NCI-H2029 (cell line): ENCODE measurements at regions not wholly inside any gene's neighbourhood (a gene's known extent, or its start where the extent isn't known, plus 50 kb on each side); places are given as distances from the start of the nearest gene placed in this dataset.

ENCODE experiments used
- DNase-seq: peaks from one replicate; lab custom pipeline; 2025; lab: John Stamatoyannopoulos, UW

GRCh38 chr20:61050336-61050890 is 201.6 kb upstream of the CDH4 start:
- DNase-seq, result no peak

- DNase-seq, result no peak
Measured at GRCh38 chr20:61052195-61052750, 199.8 kb upstream of the CDH4 start.

DNA sequence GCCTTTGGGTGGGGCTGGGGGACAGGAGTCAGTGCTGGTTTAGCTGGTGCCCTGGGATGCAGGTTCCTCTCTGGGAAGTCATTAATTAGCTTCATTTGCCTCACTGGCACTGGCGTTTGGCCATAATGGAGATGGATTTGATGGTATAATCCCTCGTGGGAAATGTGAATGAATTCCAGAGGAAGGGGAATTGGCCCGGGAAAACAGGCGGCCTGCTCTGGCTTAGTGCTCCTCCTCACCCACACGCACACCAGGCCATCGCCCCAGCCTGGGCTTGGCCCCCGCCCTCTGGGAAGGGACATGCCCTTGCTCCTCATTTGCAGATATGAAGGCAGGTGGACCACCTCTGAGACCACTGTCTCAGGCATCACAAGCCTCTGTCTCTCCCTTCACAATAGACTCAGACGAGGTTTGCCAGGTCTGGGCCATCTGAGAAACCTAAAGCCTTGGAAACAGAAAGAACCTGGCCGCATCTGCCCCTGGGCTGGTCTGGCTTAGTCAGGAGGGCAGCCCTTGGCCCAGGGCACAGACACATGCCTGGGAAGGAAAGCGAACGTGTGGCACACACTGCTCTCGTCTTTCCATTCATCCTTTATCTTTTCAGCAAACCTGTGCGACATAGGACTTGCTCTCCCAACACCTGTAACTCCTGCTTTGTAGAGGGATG is 199.2 kb upstream of the CDH4 start:
- no peak for DNase-seq

- no peak for DNase-seq
Measured at GRCh38 chr20:61053487-61053886, 198.6 kb upstream of the CDH4 start.

DNA sequence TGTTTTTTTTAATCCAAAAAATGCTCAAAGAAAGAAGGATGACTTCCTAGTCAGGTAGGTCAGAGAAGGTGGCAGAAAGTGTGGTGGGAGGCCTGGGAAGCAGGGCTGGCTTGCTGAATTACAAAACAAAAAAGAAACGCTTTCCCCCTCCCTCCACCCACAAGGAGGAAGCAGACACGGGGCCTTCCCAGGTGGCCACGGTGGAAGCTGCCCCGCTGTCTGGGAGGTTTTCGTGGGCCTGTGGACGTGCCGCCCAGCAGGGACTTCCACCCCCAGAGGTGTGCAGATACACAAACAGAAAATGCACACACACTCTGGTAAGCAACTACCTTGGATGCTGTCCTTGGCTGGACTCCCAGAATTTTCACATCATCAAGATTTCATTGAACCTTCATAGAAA is 198.2 kb upstream of the CDH4 start:
- no peak for DNase-seq

DNA sequence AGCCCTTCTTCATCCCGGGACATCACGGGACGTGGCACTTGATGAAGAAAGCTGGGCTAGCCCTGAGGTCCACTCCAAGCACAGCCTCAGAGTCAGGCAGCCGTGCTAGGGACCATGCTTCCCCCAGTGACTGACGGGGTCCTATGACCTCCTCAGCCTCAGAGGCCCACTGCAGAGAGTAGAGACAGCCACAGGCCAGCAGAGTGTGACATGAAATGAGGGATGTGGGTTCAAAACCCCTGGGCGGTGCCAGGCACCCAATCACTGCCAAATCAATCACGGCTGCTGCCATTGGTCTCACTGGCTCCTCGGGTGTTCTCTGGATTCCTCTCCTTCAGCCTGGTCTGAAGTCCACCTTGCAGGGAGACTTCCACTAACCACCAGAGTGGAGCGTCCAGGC is 197.7 kb upstream of the CDH4 start:
- DNase-seq, result no peak

- peak; percentile 18 for DNase-seq
Measured at GRCh38 chr20:61055180-61056010, 196.7 kb upstream of the CDH4 start.

- DNase-seq, result no peak
Measured at GRCh38 chr20:61056116-61056515, 195.9 kb upstream of the CDH4 start.

GRCh38 chr20:61056627-61057442 is 195.2 kb upstream of the CDH4 start:
- no peak for DNase-seq

- DNase-seq, result no peak
Measured at GRCh38 chr20:61057443-61058121, 194.5 kb upstream of the CDH4 start.

GRCh38 chr20:61061981-61062380 is 190.1 kb upstream of the CDH4 start:
- no peak for DNase-seq

DNA sequence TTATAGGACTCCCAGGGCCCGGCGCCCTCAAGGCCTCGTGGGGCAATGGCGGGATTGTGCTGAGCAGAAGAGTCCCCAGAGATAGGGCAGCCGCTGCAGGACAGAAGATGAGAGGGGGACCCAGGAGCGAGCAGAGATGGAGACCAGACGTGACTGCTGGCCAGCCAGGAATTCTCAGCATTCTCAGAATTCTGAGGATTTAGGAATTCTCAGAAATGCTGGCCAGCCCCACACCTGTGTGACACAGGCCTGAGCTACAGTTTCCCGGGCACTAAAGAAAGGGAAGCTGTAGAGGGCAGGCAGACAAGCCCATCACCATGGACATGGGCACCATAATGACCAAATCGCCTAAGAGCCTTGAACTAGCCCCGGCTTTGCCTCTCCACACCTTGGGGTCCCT is 186.2 kb upstream of the CDH4 start:
- no peak for DNase-seq

DNA sequence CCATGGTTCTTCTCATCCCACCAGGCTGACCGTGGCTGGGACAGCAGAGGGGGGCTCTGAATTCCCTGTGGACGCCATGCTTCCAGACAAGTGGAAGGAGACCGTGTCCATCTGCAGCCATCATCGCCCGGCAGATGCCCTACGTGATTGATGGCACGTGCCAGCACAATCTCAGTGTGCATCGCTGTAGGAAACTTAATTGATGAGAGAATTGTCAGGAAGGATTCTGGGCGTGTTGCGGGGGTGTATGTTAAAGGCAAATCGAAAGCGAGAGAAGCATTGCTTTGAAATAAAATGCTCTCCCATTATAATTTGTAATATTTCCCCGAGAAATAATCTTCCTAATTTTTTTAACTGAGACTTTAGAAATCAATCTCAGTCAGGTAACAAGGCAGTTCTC is 185.5 kb upstream of the CDH4 start:
- no peak for DNase-seq

DNA sequence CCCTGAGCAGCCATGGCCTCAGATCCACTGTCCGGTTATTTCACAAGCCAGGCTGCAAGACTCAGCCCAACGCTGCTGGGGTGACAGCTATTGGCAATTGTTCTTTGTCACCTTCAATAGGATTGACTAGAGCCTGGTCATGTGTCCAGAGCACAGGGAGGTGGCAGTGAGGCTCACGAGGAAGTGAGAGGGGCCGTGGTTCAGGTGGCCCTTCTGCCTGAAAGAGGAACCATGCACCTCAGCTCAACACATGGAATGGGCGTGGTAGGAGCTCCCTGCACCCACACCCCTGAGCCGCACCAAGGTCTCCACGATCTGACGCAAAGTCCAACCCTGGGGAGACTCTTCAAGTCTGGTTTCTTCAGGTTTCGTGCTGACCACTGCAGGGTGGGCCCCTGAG is 184.8 kb upstream of the CDH4 start:
- DNase-seq, result no peak

DNA sequence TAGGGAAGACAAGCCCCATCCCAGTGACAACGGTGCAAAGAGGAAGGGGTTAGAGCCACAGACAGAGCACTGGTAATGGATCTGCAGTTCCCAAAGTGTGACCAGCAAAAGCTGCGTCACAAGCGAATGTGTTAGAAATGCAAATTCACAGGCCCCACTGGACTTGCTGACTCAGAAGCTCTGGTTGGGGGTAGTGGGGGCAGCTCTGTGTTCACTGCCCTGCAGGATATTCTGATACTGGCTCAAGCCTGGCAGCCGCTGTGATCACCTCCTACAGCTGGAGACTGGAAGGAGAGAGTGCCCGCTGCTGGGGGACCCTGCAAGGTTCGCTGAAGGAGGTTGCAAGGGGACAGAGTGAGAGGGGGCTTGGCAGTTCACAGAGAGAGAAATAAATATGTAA is 179.7 kb upstream of the CDH4 start:
- no peak for DNase-seq

DNA sequence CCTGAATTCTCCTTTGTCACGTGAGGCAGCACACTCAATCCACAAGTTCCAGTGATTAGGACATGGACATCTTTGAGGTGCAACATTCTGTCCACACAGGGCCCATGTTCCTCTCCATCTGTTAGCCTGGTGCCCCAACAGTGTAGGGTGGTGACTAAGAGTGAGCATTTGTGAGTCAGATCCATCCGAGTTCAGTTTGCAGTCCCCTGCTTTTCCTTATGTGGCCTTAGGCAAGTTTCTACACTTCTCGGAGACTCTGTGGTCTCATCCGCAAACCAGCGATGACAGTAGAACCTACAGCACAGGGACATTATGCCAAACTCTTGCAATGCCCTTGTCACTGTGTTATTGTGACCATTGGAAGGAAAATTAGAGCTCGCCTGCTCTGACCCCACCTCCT is 178.7 kb upstream of the CDH4 start:
- DNase-seq, result no peak

DNA sequence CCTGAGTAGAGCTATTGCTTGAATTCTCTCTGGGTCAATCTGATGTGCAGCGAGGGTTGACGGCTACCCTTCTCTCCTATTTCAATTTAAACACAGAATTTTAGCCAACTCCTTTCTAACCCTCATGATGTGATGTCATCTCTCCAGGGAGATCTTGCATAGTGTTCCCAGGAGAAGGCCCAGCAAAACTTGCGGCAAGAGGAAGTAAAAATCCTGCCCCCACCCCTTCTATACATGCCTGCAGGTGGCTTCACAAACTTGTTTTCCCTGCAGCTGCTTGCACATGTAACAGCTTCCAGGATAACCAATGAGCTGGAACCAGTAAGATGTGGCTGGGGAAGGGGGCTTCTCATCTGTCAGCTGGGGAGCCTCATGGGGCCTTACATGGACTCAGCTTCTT is 169.3 kb upstream of the CDH4 start:
- no peak for DNase-seq

GRCh38 chr20:61083431-61083830 is 168.6 kb upstream of the CDH4 start:
- no peak for DNase-seq

DNA sequence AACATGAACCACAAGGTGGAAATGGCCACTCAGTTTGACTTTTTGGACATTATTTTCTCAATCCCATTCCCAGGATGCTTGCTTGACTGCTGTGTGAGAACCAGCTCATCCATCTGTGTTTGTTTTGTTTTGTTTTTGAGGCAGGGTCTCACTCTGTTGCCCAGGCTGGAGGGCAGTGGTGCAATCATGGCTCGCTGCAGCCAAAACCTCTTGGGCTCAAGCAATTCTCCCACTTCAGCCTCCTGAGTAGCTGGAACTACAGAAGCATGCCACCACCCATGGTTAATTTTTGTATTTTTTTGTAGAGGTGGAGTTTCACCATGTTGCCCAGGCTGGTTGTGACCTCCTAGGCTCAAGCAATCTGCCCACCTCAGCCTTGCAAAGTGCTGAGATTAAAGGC is 166.0 kb upstream of the CDH4 start:
- no peak for DNase-seq

DNA sequence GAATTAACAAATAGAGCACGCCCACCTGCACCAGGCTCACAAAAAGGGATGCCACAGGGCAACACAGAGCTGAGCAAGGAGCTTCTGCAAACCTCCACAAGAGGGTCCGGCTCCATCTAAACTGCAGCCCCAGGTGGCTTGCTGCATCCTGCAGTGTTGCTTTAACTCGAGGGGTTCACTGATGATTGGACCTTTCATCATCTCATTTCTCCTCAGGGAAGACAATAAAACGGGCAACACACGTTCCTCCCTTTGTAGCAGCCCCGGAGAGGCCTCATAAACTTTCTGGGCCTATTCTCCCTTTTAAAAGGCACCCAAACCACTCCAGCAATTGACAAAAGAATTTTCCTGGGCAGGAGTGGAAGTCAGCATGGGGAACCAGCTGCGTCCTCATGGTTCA is 161.5 kb upstream of the CDH4 start:
- no peak for DNase-seq

GRCh38 chr20:61092251-61092650 is 159.8 kb upstream of the CDH4 start:
- no peak for DNase-seq

- no peak for DNase-seq
Measured at GRCh38 chr20:61094581-61094980, 157.5 kb upstream of the CDH4 start.
